Type B pancreatic cell (in vitro differentiated cells): ENCODE measurements at regions not wholly inside any gene's neighbourhood (a gene's known extent, or its start where the extent isn't known, plus 50 kb on each side); places are given as distances from the start of the nearest gene placed in this dataset.
A peak's percentile ranks its signal among the peaks of the same experiment; 100 is the strongest.

Source experiments
- DNase-seq: peaks from one replicate; pipeline ENCODE4 v3.0.0; 2021; ENCODE audit warnings: mixed read lengths; ENCODE audit not compliant: unreplicated experiment; ENCODE audit errors: extremely low spot score
- H3K27ac Mint-ChIP-seq: 2 replicates; pipeline ENCODE4 v1.8.0; 2021; ENCODE audit warnings: mild to moderate bottlenecking, mixed read lengths
- H3K27me3 Mint-ChIP-seq: 2 replicates; pipeline ENCODE4 v1.8.0; 2021; ENCODE audit warnings: mixed read lengths
- H3K36me3 Mint-ChIP-seq: 2 replicates; pipeline ENCODE4 v1.8.0; 2021; ENCODE audit warnings: mixed read lengths
- H3K4me1 Mint-ChIP-seq: one replicate; pipeline ENCODE4 v1.8.0; 2021; ENCODE audit warnings: mixed read lengths; ENCODE audit not compliant: unreplicated experiment
- H3K4me3 Mint-ChIP-seq: 2 replicates; pipeline ENCODE4 v1.8.0; 2021; ENCODE audit warnings: mild to moderate bottlenecking, mixed read lengths
- H3K9me3 Mint-ChIP-seq: 2 replicates; pipeline ENCODE4 v1.8.0; 2021; ENCODE audit warnings: mixed read lengths
- TF ChIP-seq, protein P1 (sequence below): fragments of 200-600 bp; sonication (generic); conservative IDR thresholded peaks from 2 replicates; pipeline ENCODE4 v1.5.0; 2021; ENCODE audit warnings: antibody characterized with exemption, mild to moderate bottlenecking

DNA sequence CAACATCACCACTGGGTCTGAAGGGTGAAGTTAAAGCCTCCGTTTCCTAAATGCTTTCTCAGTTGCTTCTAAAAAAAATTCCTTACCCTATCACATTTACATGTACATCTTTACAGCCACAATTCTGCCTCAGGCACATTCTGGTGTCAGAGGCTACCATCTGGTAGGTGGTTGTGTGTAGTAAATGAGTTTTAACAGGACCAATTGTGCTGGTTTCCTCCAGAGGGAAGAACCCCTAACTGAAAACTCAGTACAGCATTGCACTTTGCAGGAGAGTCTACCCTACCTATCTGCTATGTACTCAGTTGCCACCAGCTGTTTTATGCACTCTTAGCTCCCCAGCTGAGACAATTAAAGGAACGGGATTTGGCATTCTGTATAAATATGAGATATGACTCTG lies 1576.5 kb downstream of the PCDH9 start:
- Mint-ChIP-seq H3K4me3 (no peak overlapping the region), H3K27me3 (no peaks in the 10 kb centered on the region), H3K9me3 (no peaks in the 10 kb centered on the region), H3K4me1 (peaks cover 4% of the 10 kb centered on the region), H3K36me3 (no peaks in the 10 kb centered on the region), H3K27ac (no peak overlapping the region)
- TF ChIP-seq, protein P1, sequence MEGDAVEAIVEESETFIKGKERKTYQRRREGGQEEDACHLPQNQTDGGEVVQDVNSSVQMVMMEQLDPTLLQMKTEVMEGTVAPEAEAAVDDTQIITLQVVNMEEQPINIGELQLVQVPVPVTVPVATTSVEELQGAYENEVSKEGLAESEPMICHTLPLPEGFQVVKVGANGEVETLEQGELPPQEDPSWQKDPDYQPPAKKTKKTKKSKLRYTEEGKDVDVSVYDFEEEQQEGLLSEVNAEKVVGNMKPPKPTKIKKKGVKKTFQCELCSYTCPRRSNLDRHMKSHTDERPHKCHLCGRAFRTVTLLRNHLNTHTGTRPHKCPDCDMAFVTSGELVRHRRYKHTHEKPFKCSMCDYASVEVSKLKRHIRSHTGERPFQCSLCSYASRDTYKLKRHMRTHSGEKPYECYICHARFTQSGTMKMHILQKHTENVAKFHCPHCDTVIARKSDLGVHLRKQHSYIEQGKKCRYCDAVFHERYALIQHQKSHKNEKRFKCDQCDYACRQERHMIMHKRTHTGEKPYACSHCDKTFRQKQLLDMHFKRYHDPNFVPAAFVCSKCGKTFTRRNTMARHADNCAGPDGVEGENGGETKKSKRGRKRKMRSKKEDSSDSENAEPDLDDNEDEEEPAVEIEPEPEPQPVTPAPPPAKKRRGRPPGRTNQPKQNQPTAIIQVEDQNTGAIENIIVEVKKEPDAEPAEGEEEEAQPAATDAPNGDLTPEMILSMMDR = no peak
- no peak for DNase-seq

DNA sequence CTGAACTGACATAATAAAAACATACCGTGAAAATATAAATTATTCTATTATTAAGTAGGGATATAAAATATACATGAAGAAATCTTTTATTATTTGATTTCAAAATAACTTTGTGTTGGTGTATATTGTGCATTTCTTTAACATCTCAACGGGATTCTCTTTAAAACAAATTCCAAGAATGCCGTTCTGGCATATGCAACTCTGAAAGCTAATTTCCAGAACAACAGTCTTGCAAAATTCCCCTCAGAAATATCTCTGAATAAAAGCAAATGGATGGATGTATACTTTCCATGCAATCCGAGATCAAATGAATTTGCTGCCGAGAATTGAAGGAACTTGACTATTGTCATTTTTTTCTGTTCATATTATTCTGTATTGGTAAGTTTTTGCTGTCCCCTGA lies 1579.8 kb downstream of the PCDH9 start:
- no peaks in the 10 kb centered on the region for H3K27me3 Mint-ChIP-seq
- no peaks in the 10 kb centered on the region for H3K36me3 Mint-ChIP-seq
- no peak overlapping the region for H3K4me3 Mint-ChIP-seq
- H3K4me1 Mint-ChIP-seq = peaks cover 4% of the 10 kb centered on the region
- TF ChIP-seq, protein P1 = no peak
- no peak for DNase-seq
- H3K27ac Mint-ChIP-seq = no peak overlapping the region
- H3K9me3 Mint-ChIP-seq = no peaks in the 10 kb centered on the region

DNA sequence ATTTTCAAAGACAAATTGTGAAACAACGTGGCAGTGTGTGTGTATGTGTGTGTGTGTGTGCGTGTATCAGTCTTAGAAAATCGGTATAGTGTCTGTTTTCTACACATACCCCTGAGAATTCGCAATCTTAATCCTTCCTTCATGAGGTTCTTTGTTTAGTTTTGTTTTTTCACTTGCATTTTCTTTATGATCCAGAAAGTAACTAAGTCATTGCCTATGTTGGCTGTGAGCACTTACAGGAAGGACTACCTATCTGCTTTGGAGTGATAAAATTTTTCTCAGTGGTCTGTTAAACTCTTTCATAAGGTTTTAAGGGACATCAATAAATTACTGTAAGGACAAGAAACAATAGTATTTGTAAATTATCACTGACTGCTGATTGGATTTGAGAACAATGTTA lies 1587.1 kb downstream of the PCDH9 start:
- Mint-ChIP-seq H3K9me3 (no peaks in the 10 kb centered on the region), H3K36me3 (no peaks in the 10 kb centered on the region), H3K4me1 (no peaks in the 10 kb centered on the region), H3K27ac (no peak overlapping the region), H3K27me3 (no peaks in the 10 kb centered on the region), H3K4me3 (no peak overlapping the region)
- no peak for DNase-seq
- TF ChIP-seq, protein P1 = no peak

- H3K4me1 Mint-ChIP-seq = no peaks in the 10 kb centered on the region
- no peaks in the 10 kb centered on the region for H3K9me3 Mint-ChIP-seq
- TF ChIP-seq, protein P1 = no peak
- H3K4me3 Mint-ChIP-seq = no peak overlapping the region
- H3K27ac Mint-ChIP-seq = no peak overlapping the region
- no peaks in the 10 kb centered on the region for H3K27me3 Mint-ChIP-seq
- no peaks in the 10 kb centered on the region for H3K36me3 Mint-ChIP-seq
- DNase-seq = no peak
Observed at GRCh38 chr13:65642301-65642700, 1587.8 kb downstream of the PCDH9 start.

- Mint-ChIP-seq H3K27ac (no peak overlapping the region), H3K9me3 (peaks cover 4% of the 10 kb centered on the region), H3K27me3 (no peaks in the 10 kb centered on the region), H3K36me3 (no peaks in the 10 kb centered on the region), H3K4me1 (no peaks in the 10 kb centered on the region), H3K4me3 (no peak overlapping the region)
- TF ChIP-seq, protein P1 = peak; percentile 80
- DNase-seq = no peak
Observed at GRCh38 chr13:65638572-65639168, 1591.5 kb downstream of the PCDH9 start.

DNA sequence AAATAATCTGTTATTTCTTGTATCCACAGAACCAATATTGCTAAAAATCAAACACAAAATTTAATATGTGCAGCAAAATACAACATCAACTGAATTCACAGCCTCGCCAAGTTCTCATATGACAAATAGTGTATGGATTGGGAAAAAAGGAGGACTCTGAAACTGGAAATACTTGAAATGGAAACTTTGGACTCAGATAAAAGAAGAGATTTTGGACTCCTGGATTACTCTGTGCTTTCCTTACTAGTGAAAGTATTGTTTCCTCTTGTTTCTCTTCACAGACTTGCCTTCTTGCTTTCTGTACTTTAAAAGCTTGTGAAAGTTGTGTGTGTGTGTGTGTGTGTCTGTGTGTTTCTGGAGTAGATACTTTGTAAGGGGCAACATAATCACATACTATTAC lies 1596.3 kb downstream of the PCDH9 start:
- peaks cover 4% of the 10 kb centered on the region for H3K9me3 Mint-ChIP-seq
- no peak for DNase-seq
- H3K4me1 Mint-ChIP-seq = no peaks in the 10 kb centered on the region
- TF ChIP-seq, protein P1 = no peak
- H3K36me3 Mint-ChIP-seq = no peaks in the 10 kb centered on the region
- no peak overlapping the region for H3K4me3 Mint-ChIP-seq
- H3K27me3 Mint-ChIP-seq = no peaks in the 10 kb centered on the region
- H3K27ac Mint-ChIP-seq = no peak overlapping the region
